HepG2 (cell line): ENCODE measurements at regions not wholly inside any gene's neighbourhood (a gene's known extent, or its start where the extent isn't known, plus 50 kb on each side); places are given as distances from the start of the nearest gene placed in this dataset.

Experiments
- ATAC-seq: fragments of 200-7000 bp; cut with Tn5 transposase; 3 replicates; pipeline ENCODE4 v1.9.1; 2020; ENCODE audit warnings: mild to moderate bottlenecking, moderate library complexity
- BruUV-seq: library from RNA; stranded (reverse); fragments of 400-500 nt; replicated peaks from 2 replicates; lab custom pipeline; 2021; lab: Mats Ljungman, UMichigan
- CTCF ChIA-PET: fragments of 300-600 bp; formaldehyde crosslinking; extraction: SDS; loops from one replicate; lab custom pipeline; 2021; ENCODE audit warnings: low total read pairs, inconsistent platforms, low intra/inter-chr PET ratio; lab: Yijun Ruan, JAX
- POLR2A ChIA-PET: fragments of 350-600 bp; sonication (Branson Sonifier 250); formaldehyde crosslinking; loops from one replicate; lab custom pipeline; 2020; ENCODE audit warnings: antibody characterized with exemption, inconsistent platforms; lab: Yijun Ruan, JAX
- DNase-seq: peaks from one replicate; pipeline ENCODE4 v3.0.0-alpha.2; 2015; ENCODE audit warnings: low spot score
- FAIRE-seq: peaks from 3 replicates; lab custom pipeline; 2011; peaks lifted over from hg19 to GRCh38; lab: Jason Lieb, UNC
- H2AFZ ChIP-seq: one replicate; pipeline ENCODE4 v1.6.1; 2011; ENCODE audit warnings: low read length, inconsistent platforms
- H3K27ac ChIP-seq: fragments of 300-600 bp; 3 replicates; pipeline ENCODE4 v1.8.0; 2011; ENCODE audit warnings: mixed run types, mild to moderate bottlenecking, mixed read lengths, low read length, inconsistent platforms; ENCODE audit not compliant: insufficient read depth; ENCODE audit errors: extremely low read length
- H3K27me3 ChIP-seq, 2 experiments: fragments of 200-600 bp in 1 of 2; 2 replicates in 1 of 2; 3 replicates in 1 of 2; pipeline versions ENCODE4 v1.6.0 to v1.8.0; 2011; ENCODE audit warnings: low read length in 2 of 2, mild to moderate bottlenecking in 2 of 2, moderate library complexity in 2 of 2, inconsistent platforms in 1 of 2; ENCODE audit not compliant: insufficient read depth in 2 of 2, control insufficient read depth in 1 of 2
- H3K36me3 ChIP-seq, 2 experiments: fragments of 200-600 bp in 1 of 2; replicated peaks in 1 of 2; 2 replicates in 1 of 2; 3 replicates in 1 of 2; pipeline versions ENCODE4 v1.5.1 to v1.8.0; 2011; ENCODE audit warnings: low read length in 2 of 2, inconsistent platforms in 1 of 2; ENCODE audit not compliant: insufficient read depth in 2 of 2, control insufficient read depth in 1 of 2
- H3K4me1 ChIP-seq: 2 replicates; pipeline ENCODE4 v1.5.1; 2012; ENCODE audit warnings: low read length, inconsistent platforms; ENCODE audit not compliant: insufficient read depth
- H3K4me2 ChIP-seq: 2 replicates; pipeline ENCODE4 v1.6.0; 2011; ENCODE audit warnings: low read depth, low read length, inconsistent platforms
- H3K4me3 ChIP-seq, 3 experiments: fragments of 200-600 bp in 1 of 3; sonication (generic), shearing (Covaris generic) in 1 of 3; replicated peaks in 1 of 3; 2 replicates each; pipeline ENCODE4 v1.5.1; 2011 to 2016; ENCODE audit warnings: low read length in 3 of 3, inconsistent platforms in 2 of 3, low read depth in 2 of 3, mild to moderate bottlenecking in 2 of 3, control low read depth in 1 of 3, mixed read lengths in 1 of 3; ENCODE audit not compliant: insufficient read depth in 1 of 3
- H3K79me2 ChIP-seq: one replicate; pipeline ENCODE4 v1.6.1; 2011; ENCODE audit warnings: low read length, inconsistent platforms; ENCODE audit not compliant: insufficient read depth
- H3K9ac ChIP-seq: 2 replicates; pipeline ENCODE4 v1.6.0; 2011; ENCODE audit warnings: mild to moderate bottlenecking, low read depth, low read length, inconsistent platforms; ENCODE audit not compliant: insufficient read depth
- H3K9me3 ChIP-seq: 2 replicates; pipeline ENCODE4 v1.5.1; 2012; ENCODE audit warnings: mild to moderate bottlenecking, low read length
- H4K20me1 ChIP-seq: 2 replicates; pipeline ENCODE4 v1.6.0; 2011; ENCODE audit warnings: inconsistent platforms, mild to moderate bottlenecking, low read length, moderate library complexity; ENCODE audit not compliant: insufficient read depth
- FOXK1 ChIP-seq: sonication (generic); formaldehyde crosslinking; IDR thresholded peaks from 2 replicates; pipeline ENCODE4 v1.4.0; 2020; ENCODE audit warnings: low read depth, missing genetic modification reagents, borderline replicate concordance
- NR0B2 ChIP-seq: sonication (generic); formaldehyde crosslinking; IDR thresholded peaks from 2 replicates; pipeline ENCODE4 v1.4.0; 2020; ENCODE audit warnings: mild to moderate bottlenecking, missing genetic modification reagents
- SOX13 ChIP-seq, 3 experiments: fragments of 450-650 bp in 1 of 3; sonication (generic) in 1 of 3; formaldehyde crosslinking in 1 of 3; IDR thresholded peaks in 2 of 3; conservative IDR thresholded peaks in 1 of 3; 2 replicates each; pipeline versions ENCODE4 v1.5.0 to v1.6.1; 2016 to 2020; ENCODE audit warnings: antibody characterized with exemption in 1 of 3, mild to moderate bottlenecking in 1 of 3, missing compliant biosample characterization in 1 of 3, missing genetic modification reagents in 1 of 3, moderate library complexity in 1 of 3
- TRIM22 ChIP-seq: fragments of 450-650 bp; IDR thresholded peaks from 2 replicates; pipeline ENCODE4 v1.6.1; 2017
- U2AF1 ChIP-seq: fragments of 200-400 bp; formaldehyde crosslinking; optimal IDR thresholded peaks from 2 replicates; pipeline ENCODE3; 2017; ENCODE audit warnings: mild to moderate bottlenecking, low read depth, low read length
- ZIK1 ChIP-seq: sonication (generic); formaldehyde crosslinking; IDR thresholded peaks from 2 replicates; pipeline ENCODE4 v1.5.0; 2020; ENCODE audit warnings: mild to moderate bottlenecking, low read depth, missing genetic modification reagents, borderline replicate concordance
- ZNF556 ChIP-seq: sonication (generic); formaldehyde crosslinking; IDR thresholded peaks from 2 replicates; pipeline ENCODE4 v1.4.0; 2020; ENCODE audit warnings: mild to moderate bottlenecking, missing genetic modification reagents, borderline replicate concordance
- ZNF816 ChIP-seq: sonication (generic); formaldehyde crosslinking; IDR thresholded peaks from 2 replicates; pipeline ENCODE4 v1.8.0; 2022; ENCODE audit warnings: missing genetic modification reagents, mild to moderate bottlenecking, borderline replicate concordance
- ZNF879 ChIP-seq: sonication (generic); formaldehyde crosslinking; IDR thresholded peaks from 2 replicates; pipeline ENCODE4 v1.8.1; 2023; ENCODE audit warnings: missing genetic modification reagents
- WGBS: methylation state at CpG from one replicate; pipeline ENCODE4 v1.1.6; 2017; ENCODE audit warnings: low lambda C conversion rate; 5-methylcytosine and 5-hydroxymethylcytosine counted together
- in situ Hi-C: cut with HindIII; loops from 2 replicates; pipeline ENCODE4 v1.10.0; 2017; ENCODE audit warnings: low pct_unique_long_range_greater_than_20kb; ENCODE audit not compliant: extremely low pct_ligation_motif_present
- intact Hi-C: fragments of 100-400 bp; cut with micrococcal nuclease; formaldehyde crosslinking; loops from one replicate; pipeline ENCODE4 v1.10.0; 2022; ENCODE audit not compliant: unreplicated experiment

GRCh38 chr1:114222920-114223319, 69.3 kb upstream of the SYT6 start:
- POLR2A ChIA-PET = no interaction called here
- ATAC-seq (no peak), FAIRE-seq (no peak), DNase-seq (no peak)
- Histone ChIP-seq H3K9ac (no peak overlapping the region), H3K4me2 (no peak overlapping the region), H3K9me3 (no peaks in the 10 kb centered on the region), H4K20me1 (no peaks in the 10 kb centered on the region), H3K79me2 (no peaks in the 10 kb centered on the region), H3K36me3 (no peaks in the 10 kb centered on the region), H3K4me3 (no peak overlapping the region), H3K4me1 (no peaks in the 10 kb centered on the region), H3K27ac (no peak overlapping the region), H3K27me3 (peaks cover 0 to 5% of the 10 kb centered on the region in 2 experiments; a peak in 1 of 5 replicates), H2AFZ (no peak overlapping the region)
- CTCF ChIA-PET = no interaction called here
- intact Hi-C loops (no loop called here), in situ Hi-C loops (no loop called here)
- no peak for TF ChIP-seq NR0B2 (CRISPR knock-in tag)
- TF ChIP-seq TRIM22 = no peak
- TF ChIP-seq ZNF879 = no peak
- no peak for TF ChIP-seq ZIK1
- TF ChIP-seq FOXK1 = no peak
- no peak for TF ChIP-seq SOX13 (IDR thresholded peaks at IDR 0.05)
- no peak for TF ChIP-seq SOX13 (CRISPR knock-in tag; conservative IDR thresholded peaks at IDR 0.05 in 1 of 2, IDR thresholded peaks at IDR 0.05 in 1 of 2)
- TF ChIP-seq U2AF1 = no peak
- TF ChIP-seq ZNF556 (CRISPR knock-in tag) = no peak
- no peak for TF ChIP-seq ZNF816 (CRISPR knock-in tag)
- WGBS = 43% methylated on average over 4 of the region's 4 CpGs
- no TSS peak for BruUV-seq
